ENCODE measurements at regions not wholly inside any gene's neighbourhood (a gene's known extent, or its start where the extent isn't known, plus 50 kb on each side); places are given as distances from the start of the nearest gene placed in this dataset.
"Not testable (repeated sequence)": the region's sequence is repeated elsewhere in the genome, so short reads cannot be mapped to it uniquely, and the experiment has no call there.

GRCh38 chr6:113788586-113788985, 68.6 kb upstream of the MARCKS start:
- no peak for DNase-seq
- no peaks in the 10 kb centered on the region for H3K36me3 ChIP-seq
- 93 to 95% methylated on average over 4 of the region's 4 CpGs for WGBS, 2 donors
- H3K27ac ChIP-seq, result no peak overlapping the region
- no peak overlapping the region for H3K4me3 ChIP-seq
- no peaks in the 10 kb centered on the region for H3K9me3 ChIP-seq
- H3K27me3 ChIP-seq, result no peaks in the 10 kb centered on the region
- TF ChIP-seq CTCF (IDR thresholded peaks at IDR 0.05) (no peak), POLR2A (IDR thresholded peaks at IDR 0.05) (no peak)
- intact Hi-C loops (cut with DNase I), result no loop called here
- H3K4me1 ChIP-seq, result no peaks in the 10 kb centered on the region

- not testable (repeated sequence) for H3K9me3 ChIP-seq
- 85 to 94% methylated on average over 4 of the region's 4 CpGs for WGBS, 2 donors
These were observed 65.9 kb upstream of the MARCKS start for GRCh38 chr6:113791225-113791624.

GRCh38 chr6:113795371-113795770, 61.8 kb upstream of the MARCKS start:
- H3K4me1 ChIP-seq; H3K27ac ChIP-seq; H3K9me3 ChIP-seq; intact Hi-C loops (cut with DNase I); H3K4me3 ChIP-seq; DNase-seq; H3K36me3 ChIP-seq; H3K27me3 ChIP-seq: not testable (repeated sequence)
- 55 to 65% methylated on average over 4 of the region's 4 CpGs for WGBS, 2 donors

More at GRCh38 chr6:113791225-113791624, 65.9 kb upstream of the MARCKS start:
- H3K4me3 ChIP-seq; H3K27me3 ChIP-seq; intact Hi-C loops (cut with DNase I); DNase-seq; H3K36me3 ChIP-seq; H3K4me1 ChIP-seq; H3K27ac ChIP-seq: not testable (repeated sequence)

- Histone ChIP-seq H3K4me3 (no peak overlapping the region), H3K27me3 (no peaks in the 10 kb centered on the region), H3K36me3 (no peaks in the 10 kb centered on the region), H3K27ac (no peak overlapping the region), H3K4me1 (no peaks in the 10 kb centered on the region), H3K9me3 (no peaks in the 10 kb centered on the region)
- intact Hi-C loops (cut with DNase I), result no loop called here
- TF ChIP-seq POLR2A (IDR thresholded peaks at IDR 0.05) (no peak), CTCF (IDR thresholded peaks at IDR 0.05) (no peak)
- DNase-seq, result no peak
These were observed 61.1 kb upstream of the MARCKS start for GRCh38 chr6:113796038-113796437.

- intact Hi-C loops (cut with DNase I), result no loop called here
These were observed 54.4 kb upstream of the MARCKS start for GRCh38 chr6:113802779-113803178.

GRCh38 chr6:113805173-113805790, 51.9 kb upstream of the MARCKS start:
- 64 to 71% methylated on average over 7 of the region's 7 CpGs for WGBS, 2 donors
- Histone ChIP-seq H3K9me3 (no peaks in the 10 kb centered on the region), H3K27ac (peak overlapping the region in 2 of 4 donors; percentile 18 to 34), H3K4me1 (no peaks in the 10 kb centered on the region), H3K36me3 (no peaks in the 10 kb centered on the region), H3K27me3 (no peaks in the 10 kb centered on the region), H3K4me3 (no peak overlapping the region)
- intact Hi-C loops (cut with DNase I), result no loop called here
- DNase-seq, result no peak
- TF ChIP-seq CTCF (IDR thresholded peaks at IDR 0.05) (no peak), POLR2A (IDR thresholded peaks at IDR 0.05) (no peak)

More at GRCh38 chr6:113802779-113803178, 54.4 kb upstream of the MARCKS start:
- no peak for DNase-seq
- no peak overlapping the region for H3K27ac ChIP-seq
- H3K36me3 ChIP-seq, result no peaks in the 10 kb centered on the region
- H3K4me1 ChIP-seq, result no peaks in the 10 kb centered on the region
- no peaks in the 10 kb centered on the region for H3K27me3 ChIP-seq
- H3K4me3 ChIP-seq, result no peak overlapping the region
- H3K9me3 ChIP-seq, result no peaks in the 10 kb centered on the region
- TF ChIP-seq CTCF (IDR thresholded peaks at IDR 0.05), result no peak

Data from esophagus squamous epithelium (tissue), 5 donors.